Panc1 (cell line): ENCODE measurements at regions not wholly inside any gene's neighbourhood (a gene's known extent, or its start where the extent isn't known, plus 50 kb on each side); places are given as distances from the start of the nearest gene placed in this dataset.

Source experiments
- ATAC-seq: fragments of 200-7000 bp; cut with Tn5 transposase; 2 replicates; pipeline ENCODE4 v1.9.1; 2020; ENCODE audit warnings: mild to moderate bottlenecking, moderate library complexity
- BruUV-seq: library from RNA; stranded (reverse); fragments of 400-500 nt; replicated peaks from 2 replicates; lab custom pipeline; 2021; lab: Mats Ljungman, UMichigan
- CTCF ChIA-PET: fragments of 300-600 bp; sonication (Branson Sonifier 250); formaldehyde crosslinking; loops from one replicate; lab custom pipeline; 2022; ENCODE audit warnings: antibody characterized with exemption; lab: Charles Lee
- POLR2A ChIA-PET: fragments of 300-600 bp; sonication (Branson Sonifier 250); formaldehyde crosslinking; loops from one replicate; lab custom pipeline; 2022; ENCODE audit warnings: antibody characterized with exemption; lab: Charles Lee
- DNase-seq: peaks from one replicate; pipeline ENCODE4 v3.0.0-alpha.2; 2010; ENCODE audit warnings: low read depth, low spot score
- H3K27ac ChIP-seq: 2 replicates; pipeline ENCODE4 v1.5.1; 2011; ENCODE audit warnings: mild to moderate bottlenecking, low read length, inconsistent platforms
- H3K27me3 ChIP-seq: fragments of 200-500 bp; sonication (Bioruptor generic); 2 replicates; pipeline ENCODE4 v1.6.0; 2014; ENCODE audit warnings: low read length, inconsistent platforms; ENCODE audit not compliant: control insufficient read depth, insufficient read depth
- H3K36me3 ChIP-seq: fragments of 200-500 bp; sonication (Bioruptor generic); 2 replicates; pipeline ENCODE4 v1.5.1; 2014; ENCODE audit warnings: inconsistent platforms, mild to moderate bottlenecking, low read length, moderate library complexity; ENCODE audit not compliant: control insufficient read depth, insufficient read depth
- H3K4me1 ChIP-seq: 2 replicates; pipeline ENCODE4 v1.5.1; 2011; ENCODE audit warnings: inconsistent platforms, mild to moderate bottlenecking, low read length, moderate library complexity; ENCODE audit not compliant: control insufficient read depth, insufficient read depth
- H3K4me3 ChIP-seq, 2 experiments: 2 replicates each; pipeline ENCODE4 v1.5.1; 2011 to 2012; ENCODE audit warnings: low read depth in 2 of 2, low read length in 2 of 2, mild to moderate bottlenecking in 2 of 2, inconsistent platforms in 1 of 2, moderate library complexity in 1 of 2
- H3K9me3 ChIP-seq: fragments of 200-500 bp; sonication (Bioruptor generic); 2 replicates; pipeline ENCODE4 v1.5.1; 2014; ENCODE audit warnings: low read depth, mild to moderate bottlenecking, inconsistent platforms, low read length, moderate library complexity; ENCODE audit not compliant: control insufficient read depth, insufficient read depth
- CTCF ChIP-seq: fragments of 450-650 bp; IDR thresholded peaks from 2 replicates; pipeline ENCODE4 v1.5.1; 2017; ENCODE audit warnings: mild to moderate bottlenecking
- POLR2AphosphoS5 ChIP-seq: IDR thresholded peaks from 2 replicates; pipeline ENCODE4 v1.6.1; 2012; ENCODE audit warnings: mild to moderate bottlenecking, low read depth, low read length, moderate library complexity
- REST ChIP-seq, 2 experiments: IDR thresholded peaks; 2 replicates each; pipeline ENCODE4 v1.6.1; 2011 to 2012; ENCODE audit warnings: low read depth in 2 of 2, control low read depth in 1 of 2, low read length in 1 of 2, mild to moderate bottlenecking in 1 of 2, moderate library complexity in 1 of 2; ENCODE audit not compliant: insufficient read depth in 1 of 2
- SIN3A ChIP-seq: IDR thresholded peaks from 2 replicates; pipeline ENCODE4 v1.6.1; 2012; ENCODE audit warnings: low read depth, mild to moderate bottlenecking, low read length, moderate library complexity, borderline replicate concordance; ENCODE audit not compliant: insufficient read depth
- TCF7L2 ChIP-seq: IDR thresholded peaks from 2 replicates; pipeline ENCODE4 v1.6.1; 2011; ENCODE audit warnings: mild to moderate bottlenecking, low read depth, low read length, inconsistent platforms
- in situ Hi-C: cut with HindIII; loops from 2 replicates; pipeline ENCODE4 v1.10.0; 2016; ENCODE audit warnings: low sequenced_read_pairs, low pct_unique_long_range_greater_than_20kb
- intact Hi-C: fragments of 100-400 bp; cut with micrococcal nuclease; formaldehyde crosslinking; loops from one replicate; pipeline ENCODE4 v1.10.0; 2022; ENCODE audit not compliant: unreplicated experiment

GRCh38 chr18:37716106-37716735, 150.6 kb upstream of the CELF4 start:
- CTCF ChIA-PET: no interaction called here
- no peak for ATAC-seq
- no peak for DNase-seq
- BruUV-seq: no TSS peak
- intact Hi-C loops: no loop called here
- Histone ChIP-seq H3K27ac (no peak overlapping the region), H3K27me3 (no peaks in the 10 kb centered on the region), H3K36me3 (no peaks in the 10 kb centered on the region), H3K9me3 (no peaks in the 10 kb centered on the region), H3K4me1 (no peaks in the 10 kb centered on the region), H3K4me3 (no peak overlapping the region)
- POLR2A ChIA-PET: no interaction called here
- in situ Hi-C loops: no loop called here
- TF ChIP-seq TCF7L2 (no peak), SIN3A (no peak), CTCF (no peak), POLR2AphosphoS5 (no peak), REST (IDR thresholded peaks at IDR 0.05; ENCODE audit: insufficient read depth in 1 of 2, low read depth in 2 of 2, low read length in 1 of 2) (no peak)

- no peak overlapping the region for H3K27ac ChIP-seq
- ChIA-PET POLR2A (no interaction called here), CTCF (no interaction called here)
- TF ChIP-seq CTCF (no peak), SIN3A (no peak), TCF7L2 (no peak), REST (IDR thresholded peaks at IDR 0.05; ENCODE audit: insufficient read depth in 1 of 2, low read depth in 2 of 2, low read length in 1 of 2) (no peak), POLR2AphosphoS5 (no peak)
- intact Hi-C loops: no loop called here
- no peak overlapping the region for H3K4me3 ChIP-seq
- H3K4me1 ChIP-seq: no peaks in the 10 kb centered on the region
- ATAC-seq (no peak), DNase-seq (no peak)
- H3K9me3 ChIP-seq: no peaks in the 10 kb centered on the region
- H3K36me3 ChIP-seq: no peaks in the 10 kb centered on the region
- BruUV-seq: no TSS peak
- in situ Hi-C loops: no loop called here
- H3K27me3 ChIP-seq: no peaks in the 10 kb centered on the region
Measured at GRCh38 chr18:37714691-37715090, 149.1 kb upstream of the CELF4 start.
